BLaER1 treated with 17β-estradiol and CSF1 and Interleukin-3, amounts not matched to agents 10 nM and 100 nM (cell line): ENCODE measurements at regions not wholly inside any gene's neighbourhood (a gene's known extent, or its start where the extent isn't known, plus 50 kb on each side); places are given as distances from the start of the nearest gene placed in this dataset.

Source experiments
- H3K27ac ChIP-seq, 11 experiments: shearing (Covaris generic); formaldehyde crosslinking; 2 replicates each; pipeline ENCODE4 v1.8.1; 2022
- H3K27me3 ChIP-seq, 11 experiments: shearing (Covaris generic); formaldehyde crosslinking; 2 replicates each; pipeline ENCODE4 v1.8.1; 2022
- H3K36me3 ChIP-seq, 11 experiments: shearing (Covaris generic); formaldehyde crosslinking; 2 replicates each; pipeline ENCODE4 v1.8.1; 2022
- H3K4me1 ChIP-seq, 10 experiments: shearing (Covaris generic); formaldehyde crosslinking; 2 replicates each; pipeline ENCODE4 v1.8.1; 2022
- H3K4me2 ChIP-seq, 11 experiments: shearing (Covaris generic); formaldehyde crosslinking; 2 replicates each; pipeline ENCODE4 v1.8.1; 2022
- H3K4me3 ChIP-seq, 10 experiments: shearing (Covaris generic); formaldehyde crosslinking; 2 replicates each; pipeline ENCODE4 v1.8.1; 2022
- H3K9ac ChIP-seq, 11 experiments: shearing (Covaris generic); formaldehyde crosslinking; 2 replicates each; pipeline ENCODE4 v1.8.1; 2022
- H3K9me3 ChIP-seq, 11 experiments: shearing (Covaris generic); formaldehyde crosslinking; replicated peaks in 1 of 11; 2 replicates each; pipeline ENCODE4 v1.8.1; 2022
- H4K20me1 ChIP-seq, 11 experiments: shearing (Covaris generic); formaldehyde crosslinking; 2 replicates each; pipeline ENCODE4 v1.8.1; 2022
- Cebpa-rat ChIP-seq, 11 experiments: shearing (Covaris generic); IDR thresholded peaks; 2 replicates each; pipeline ENCODE4 v1.8.1; 2022

- no peaks in the 10 kb centered on the region for H4K20me1 ChIP-seq
- H3K27ac ChIP-seq: no peak overlapping the region
- no peak for TF ChIP-seq Cebpa-rat (IDR thresholded peaks at IDR 0.05)
- H3K9ac ChIP-seq: no peak overlapping the region
- H3K4me1 ChIP-seq: no peaks in the 10 kb centered on the region
- H3K4me3 ChIP-seq: no peak overlapping the region
- H3K9me3 ChIP-seq: no peaks in the 10 kb centered on the region
- H3K4me2 ChIP-seq: no peak overlapping the region
- no peaks in the 10 kb centered on the region for H3K27me3 ChIP-seq
- no peaks in the 10 kb centered on the region for H3K36me3 ChIP-seq
These were observed 523.4 kb upstream of the BTBD3 start for GRCh38 chr20:11394145-11394833.

DNA sequence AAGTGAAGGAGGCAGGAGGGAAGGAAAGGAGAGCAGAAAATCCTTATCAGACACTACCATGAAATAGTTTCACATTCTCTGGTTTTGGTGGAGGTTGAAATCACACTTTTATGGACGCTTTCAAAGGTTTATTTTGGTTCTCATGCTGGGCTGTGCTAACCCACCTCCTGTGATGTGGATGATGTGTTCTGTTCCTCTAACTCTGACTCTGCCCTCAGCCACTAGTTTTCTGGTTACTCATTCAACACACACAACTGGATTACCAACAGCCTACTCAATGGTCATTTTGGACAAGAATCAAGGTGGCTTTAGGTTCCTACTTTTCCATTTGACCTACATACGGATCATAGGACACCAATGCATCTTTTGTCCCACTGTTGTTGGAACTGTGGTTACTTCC is 522.1 kb upstream of the BTBD3 start:
- Histone ChIP-seq H3K27ac (no peak overlapping the region), H3K4me2 (no peak overlapping the region), H3K4me3 (no peak overlapping the region), H3K9me3 (no peaks in the 10 kb centered on the region), H3K36me3 (no peaks in the 10 kb centered on the region), H3K9ac (no peak overlapping the region), H4K20me1 (no peaks in the 10 kb centered on the region), H3K27me3 (no peaks in the 10 kb centered on the region), H3K4me1 (no peaks in the 10 kb centered on the region)
- TF ChIP-seq Cebpa-rat (IDR thresholded peaks at IDR 0.05): no peak

GRCh38 chr20:11401988-11402387 is 515.7 kb upstream of the BTBD3 start:
- no peak overlapping the region for H3K9ac ChIP-seq
- no peaks in the 10 kb centered on the region for H3K27me3 ChIP-seq
- H3K4me1 ChIP-seq: peaks cover 0 to 6% (median 0%) of the 10 kb centered on the region in 10 experiments; a peak in 1 of 20 replicates
- no peak overlapping the region for H3K27ac ChIP-seq
- peak overlapping the region in 1 of 10 experiments; percentile 3; a peak in 3 of 20 replicates for H3K4me3 ChIP-seq
- H3K36me3 ChIP-seq: no peaks in the 10 kb centered on the region
- TF ChIP-seq Cebpa-rat (IDR thresholded peaks at IDR 0.05): no peak
- peak overlapping the region; percentile 1 to 73 (median 41); a peak in 17 of 22 replicates for H3K4me2 ChIP-seq
- H4K20me1 ChIP-seq: no peaks in the 10 kb centered on the region
- no peaks in the 10 kb centered on the region for H3K9me3 ChIP-seq

GRCh38 chr20:11403711-11404110 is 514.0 kb upstream of the BTBD3 start:
- TF ChIP-seq Cebpa-rat (IDR thresholded peaks at IDR 0.05): no peak
- no peak overlapping the region for H3K4me3 ChIP-seq
- H3K9ac ChIP-seq: no peak overlapping the region
- no peaks in the 10 kb centered on the region for H3K27me3 ChIP-seq
- no peak overlapping the region for H3K4me2 ChIP-seq
- no peaks in the 10 kb centered on the region for H3K36me3 ChIP-seq
- no peaks in the 10 kb centered on the region for H4K20me1 ChIP-seq
- H3K4me1 ChIP-seq: peaks cover 0 to 6% (median 0%) of the 10 kb centered on the region in 10 experiments; a peak in 1 of 20 replicates
- no peak overlapping the region for H3K27ac ChIP-seq
- H3K9me3 ChIP-seq: no peaks in the 10 kb centered on the region

DNA sequence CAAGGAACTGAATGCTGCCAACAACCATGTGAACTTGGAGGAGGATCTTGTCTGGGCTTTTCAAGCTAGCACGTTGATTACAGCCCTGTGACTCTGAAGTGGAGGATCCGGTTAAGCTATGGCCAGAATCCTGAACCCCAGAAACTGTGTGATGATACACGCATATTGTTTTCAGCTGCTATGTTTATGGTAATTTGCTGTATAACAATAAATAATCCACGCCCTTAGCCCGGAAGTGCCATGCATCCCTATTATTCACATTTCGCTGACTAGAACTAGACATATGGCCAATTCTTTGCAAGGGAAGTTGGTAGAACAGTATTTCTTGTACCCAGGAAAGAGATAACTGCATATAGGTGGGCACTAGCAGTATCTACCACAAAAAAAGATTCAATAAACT is 510.8 kb upstream of the BTBD3 start:
- Histone ChIP-seq H3K4me2 (no peak overlapping the region), H3K36me3 (no peaks in the 10 kb centered on the region), H3K27ac (no peak overlapping the region), H4K20me1 (no peaks in the 10 kb centered on the region), H3K4me1 (peaks cover 0 to 4% (median 0%) of the 10 kb centered on the region in 10 experiments; a peak in 1 of 20 replicates), H3K9me3 (peaks cover 0 to 4% (median 0%) of the 10 kb centered on the region in 11 experiments; a peak in 1 of 22 replicates), H3K9ac (no peak overlapping the region), H3K4me3 (no peak overlapping the region), H3K27me3 (no peaks in the 10 kb centered on the region)
- no peak for TF ChIP-seq Cebpa-rat (IDR thresholded peaks at IDR 0.05)

DNA sequence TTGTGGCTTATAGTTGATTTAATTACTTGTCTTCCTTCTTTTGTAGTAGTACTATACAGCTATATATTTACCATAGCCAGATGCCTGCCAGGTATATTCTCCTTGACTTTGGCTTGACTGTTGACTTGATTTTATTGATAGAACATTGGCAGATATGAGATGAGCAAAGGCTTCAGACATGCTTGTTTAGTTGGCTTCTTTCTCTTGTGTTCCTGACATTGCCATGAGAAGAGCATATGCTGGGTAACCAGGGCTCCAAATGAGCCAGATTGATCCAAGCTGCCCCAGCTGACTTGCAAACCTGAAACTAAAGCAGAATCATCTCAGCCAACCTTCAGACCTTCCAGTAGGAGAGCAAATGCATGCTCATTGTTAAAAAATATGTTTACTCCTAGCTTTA is 508.1 kb upstream of the BTBD3 start:
- TF ChIP-seq Cebpa-rat (IDR thresholded peaks at IDR 0.05): no peak
- H3K4me1 ChIP-seq: no peaks in the 10 kb centered on the region
- H3K27me3 ChIP-seq: no peaks in the 10 kb centered on the region

GRCh38 chr20:11411765-11412164 is 505.9 kb upstream of the BTBD3 start:
- TF ChIP-seq Cebpa-rat (IDR thresholded peaks at IDR 0.05): no peak
- H3K27ac ChIP-seq: no peak overlapping the region
- H3K4me3 ChIP-seq: no peak overlapping the region

More for the DNA sequence above, 508.1 kb upstream of the BTBD3 start:
- H3K9ac ChIP-seq: no peak overlapping the region
- H3K4me3 ChIP-seq: no peak overlapping the region
- no peaks in the 10 kb centered on the region for H3K36me3 ChIP-seq
- no peak overlapping the region for H3K27ac ChIP-seq
- peaks cover 0 to 6% (median 0%) of the 10 kb centered on the region in 11 experiments; a peak in 1 of 22 replicates for H3K9me3 ChIP-seq
- no peak overlapping the region for H3K4me2 ChIP-seq
- H4K20me1 ChIP-seq: no peaks in the 10 kb centered on the region

GRCh38 chr20:11426948-11427347 is 490.7 kb upstream of the BTBD3 start:
- H3K9ac ChIP-seq: no peak overlapping the region
- no peaks in the 10 kb centered on the region; a peak in 1 of 22 replicates for H3K9me3 ChIP-seq
- H3K27me3 ChIP-seq: no peaks in the 10 kb centered on the region
- no peak for TF ChIP-seq Cebpa-rat (IDR thresholded peaks at IDR 0.05)
- H3K4me2 ChIP-seq: no peak overlapping the region
- H4K20me1 ChIP-seq: no peaks in the 10 kb centered on the region
- H3K4me3 ChIP-seq: no peak overlapping the region
- no peaks in the 10 kb centered on the region for H3K36me3 ChIP-seq
- H3K4me1 ChIP-seq: no peaks in the 10 kb centered on the region
- no peak overlapping the region for H3K27ac ChIP-seq

More at GRCh38 chr20:11411765-11412164, 505.9 kb upstream of the BTBD3 start:
- H3K36me3 ChIP-seq: no peaks in the 10 kb centered on the region
- no peaks in the 10 kb centered on the region for H3K4me1 ChIP-seq
- peaks cover 0 to 6% (median 0%) of the 10 kb centered on the region in 11 experiments; a peak in 1 of 22 replicates for H3K9me3 ChIP-seq
- no peaks in the 10 kb centered on the region for H4K20me1 ChIP-seq
- H3K9ac ChIP-seq: no peak overlapping the region
- H3K27me3 ChIP-seq: no peaks in the 10 kb centered on the region
- H3K4me2 ChIP-seq: no peak overlapping the region

GRCh38 chr20:11429168-11429567 is 488.5 kb upstream of the BTBD3 start:
- Histone ChIP-seq H3K27me3 (no peaks in the 10 kb centered on the region), H3K27ac (no peak overlapping the region), H3K4me3 (no peak overlapping the region), H3K9ac (no peak overlapping the region), H3K4me2 (no peak overlapping the region), H4K20me1 (no peaks in the 10 kb centered on the region), H3K9me3 (0 out of 22 replicates have a peak, but pooled peaks cover 0 to 5% (median 0%) of the 10 kb centered on the region in 11 experiments), H3K4me1 (no peaks in the 10 kb centered on the region), H3K36me3 (no peaks in the 10 kb centered on the region)
- no peak for TF ChIP-seq Cebpa-rat (IDR thresholded peaks at IDR 0.05)
